Duodenal mucosa (tissue), 2 donors: ENCODE measurements at regions not wholly inside any gene's neighbourhood (a gene's known extent, or its start where the extent isn't known, plus 50 kb on each side); places are given as distances from the start of the nearest gene placed in this dataset.

Experiments
- H3K27ac ChIP-seq: one replicate; pipeline ENCODE4 v1.7.0; 2013; ENCODE audit warnings: low read depth, low read length
- H3K27me3 ChIP-seq, 2 donors: one replicate each; pipeline ENCODE4 v1.7.0; 2013; ENCODE audit warnings: low read length in 2 of 2, control low read depth in 1 of 2; ENCODE audit not compliant: insufficient read depth in 2 of 2, control insufficient read depth in 1 of 2
- H3K36me3 ChIP-seq, 2 donors: one replicate each; pipeline ENCODE4 v1.7.0; 2013; ENCODE audit warnings: low read length in 2 of 2, control low read depth in 1 of 2; ENCODE audit not compliant: insufficient read depth in 2 of 2, control insufficient read depth in 1 of 2
- H3K4me1 ChIP-seq, 2 donors: one replicate each; pipeline ENCODE4 v1.7.0; 2013; ENCODE audit warnings: low read length in 2 of 2, control low read depth in 1 of 2; ENCODE audit not compliant: insufficient read depth in 2 of 2, control insufficient read depth in 1 of 2
- H3K4me3 ChIP-seq, 2 donors: one replicate each; pipeline ENCODE4 v1.7.0; 2013; ENCODE audit warnings: low read length in 2 of 2, low read depth in 1 of 2
- H3K9ac ChIP-seq, 2 donors: one replicate each; pipeline ENCODE4 v1.7.0; 2013; ENCODE audit warnings: low read length in 2 of 2, low read depth in 1 of 2
- H3K9me3 ChIP-seq, 2 donors: one replicate each; pipeline ENCODE4 v1.7.0; 2013; ENCODE audit warnings: low read length in 2 of 2, control low read depth in 1 of 2; ENCODE audit not compliant: control insufficient read depth in 1 of 2

DNA sequence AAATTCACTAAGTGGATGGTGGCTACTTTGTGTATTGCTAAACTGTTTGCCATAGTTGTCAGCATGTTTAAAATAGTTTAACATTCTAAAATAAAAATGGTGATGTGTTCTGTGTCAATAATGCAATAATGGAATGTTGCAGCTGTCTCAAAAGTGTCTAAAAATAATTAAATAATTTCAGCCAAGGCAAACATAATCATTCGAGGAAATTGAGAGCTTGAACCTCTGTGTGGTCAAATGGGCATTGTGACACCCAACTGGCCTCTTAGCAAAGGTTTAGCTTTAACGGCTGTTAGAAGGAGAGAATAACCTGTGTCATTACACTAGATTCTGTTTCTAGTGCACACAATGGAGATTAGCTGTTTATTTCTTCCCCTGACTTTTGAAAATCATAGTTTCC lies 278.5 kb downstream of the TMEM167A start:
- Histone ChIP-seq H3K27ac (no peak overlapping the region), H3K4me1 (no peaks in the 10 kb centered on the region), H3K36me3 (no peaks in the 10 kb centered on the region), H3K27me3 (no peaks in the 10 kb centered on the region), H3K9me3 (no peaks in the 10 kb centered on the region), H3K4me3 (no peak overlapping the region), H3K9ac (no peak overlapping the region)

DNA sequence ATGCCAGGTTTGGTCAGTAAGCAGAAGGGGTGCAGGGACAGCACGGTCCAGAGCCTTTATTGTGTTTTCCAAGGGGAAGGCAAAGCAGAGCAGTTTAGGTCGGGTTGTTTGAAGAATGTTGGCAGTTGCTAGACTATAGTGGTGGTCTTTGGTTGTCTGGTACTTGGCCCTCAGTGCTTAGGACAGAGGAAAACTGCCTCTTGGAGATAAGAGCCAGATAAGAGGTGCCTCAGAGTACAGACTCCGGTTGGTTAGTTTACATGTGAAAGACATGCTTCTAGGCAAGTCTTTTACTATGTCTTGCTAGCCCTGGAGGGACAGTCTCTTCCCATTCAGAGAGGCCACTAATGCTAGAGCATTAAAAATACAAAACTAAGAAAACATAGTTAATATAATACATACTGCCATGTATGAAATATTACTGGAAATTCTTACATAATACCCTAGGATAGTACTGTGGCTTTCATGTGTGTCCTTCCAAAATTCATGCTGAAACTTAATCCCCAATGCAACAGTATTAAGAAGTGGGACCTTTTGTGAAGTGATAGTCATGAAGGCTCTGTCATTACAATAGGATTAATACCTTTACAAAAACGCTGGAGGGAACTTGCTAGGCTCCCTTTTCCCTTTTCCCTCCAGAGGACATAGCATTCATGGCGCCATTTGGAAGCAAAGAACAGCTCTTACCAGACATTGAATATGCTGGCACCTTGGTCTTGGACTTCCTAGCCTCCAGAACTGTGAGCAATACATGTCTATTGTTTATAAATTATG lies 280.4 kb downstream of the TMEM167A start:
- no peaks in the 10 kb centered on the region for H3K36me3 ChIP-seq
- H3K9ac ChIP-seq = no peak overlapping the region
- no peak overlapping the region for H3K27ac ChIP-seq
- H3K27me3 ChIP-seq = no peaks in the 10 kb centered on the region
- no peaks in the 10 kb centered on the region for H3K4me1 ChIP-seq
- no peak overlapping the region for H3K4me3 ChIP-seq
- H3K9me3 ChIP-seq = no peaks in the 10 kb centered on the region

DNA sequence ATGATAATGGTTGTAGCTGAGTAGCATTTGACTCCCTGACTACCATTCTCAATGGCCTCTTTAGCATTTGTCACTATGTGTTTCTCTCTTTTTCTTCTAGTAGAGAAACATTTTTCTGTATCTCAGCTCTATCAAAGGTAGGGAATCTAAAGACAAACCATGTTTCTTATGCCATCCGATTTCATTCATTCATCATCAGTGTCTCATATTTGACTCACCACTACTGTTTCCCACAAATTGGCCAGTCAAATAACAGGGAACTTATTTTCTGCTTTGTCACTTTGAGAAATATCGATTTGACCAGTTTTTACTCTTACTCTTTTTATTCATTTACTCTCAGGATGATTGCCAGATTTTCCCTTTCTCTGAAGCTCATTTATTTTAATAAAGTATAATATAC lies 282.3 kb downstream of the TMEM167A start:
- H3K4me1 ChIP-seq = no peaks in the 10 kb centered on the region
- H3K9ac ChIP-seq = no peak overlapping the region
- H3K27ac ChIP-seq = no peak overlapping the region
- H3K36me3 ChIP-seq = no peaks in the 10 kb centered on the region
- peaks cover 0 to 2% of the 10 kb centered on the region in 2 donors for H3K9me3 ChIP-seq
- no peak overlapping the region for H3K4me3 ChIP-seq
- H3K27me3 ChIP-seq = no peaks in the 10 kb centered on the region

DNA sequence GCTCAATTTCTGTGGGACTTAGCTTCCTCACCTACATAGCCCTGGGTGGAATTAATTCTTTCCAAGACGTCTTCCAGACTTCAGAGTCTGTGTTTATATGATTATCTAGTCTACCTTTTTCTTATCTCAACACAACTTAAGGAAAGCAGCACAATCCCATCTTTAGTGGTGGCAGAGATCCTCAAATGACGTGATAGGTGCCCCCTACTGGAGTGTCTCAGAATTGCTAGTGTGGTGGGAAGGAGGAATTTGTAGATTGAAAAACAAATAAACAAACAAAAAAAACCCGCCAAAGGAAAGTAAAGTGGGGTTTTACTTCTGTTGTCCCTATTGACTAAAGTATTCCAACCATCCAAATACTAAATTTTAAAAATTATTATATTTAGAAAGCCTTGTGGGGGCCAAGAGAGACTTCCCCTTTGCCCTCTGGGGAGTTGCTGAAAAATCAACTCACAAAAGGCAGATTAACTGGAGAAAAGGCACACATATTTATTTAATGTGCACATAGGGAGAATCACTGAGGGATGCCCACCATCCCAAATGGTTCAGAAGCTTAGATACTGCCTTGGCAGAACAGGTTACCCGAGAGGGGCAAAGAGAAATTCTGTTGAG lies 283.3 kb downstream of the TMEM167A start:
- Histone ChIP-seq H3K9ac (no peak overlapping the region), H3K27me3 (no peaks in the 10 kb centered on the region), H3K27ac (no peak overlapping the region), H3K4me1 (no peaks in the 10 kb centered on the region), H3K36me3 (no peaks in the 10 kb centered on the region), H3K4me3 (no peak overlapping the region), H3K9me3 (peaks cover 0 to 2% of the 10 kb centered on the region in 2 donors)

DNA sequence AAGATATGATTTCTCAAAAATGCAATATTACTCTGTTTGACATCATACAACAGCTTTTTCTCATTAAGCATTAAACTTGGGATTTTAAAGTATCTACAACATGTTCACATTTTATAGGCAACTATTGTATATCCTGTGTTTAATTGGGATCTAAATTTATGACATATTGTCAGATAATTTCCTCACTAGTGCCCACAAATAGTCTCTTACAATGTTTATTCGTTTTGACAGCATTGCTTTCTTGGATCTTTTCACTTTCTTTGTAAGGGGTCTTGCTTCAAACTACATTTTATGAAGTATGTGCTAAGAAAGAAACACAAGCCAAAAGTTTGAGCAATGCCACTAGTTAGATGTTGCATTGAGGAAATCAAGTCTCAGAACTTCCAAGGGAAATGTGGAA lies 285.1 kb downstream of the TMEM167A start:
- no peaks in the 10 kb centered on the region for H3K4me1 ChIP-seq
- no peak overlapping the region for H3K4me3 ChIP-seq
- no peak overlapping the region for H3K9ac ChIP-seq
- no peak overlapping the region for H3K27ac ChIP-seq
- peaks cover 0 to 2% of the 10 kb centered on the region in 2 donors for H3K9me3 ChIP-seq
- no peaks in the 10 kb centered on the region for H3K36me3 ChIP-seq
- H3K27me3 ChIP-seq = no peaks in the 10 kb centered on the region

DNA sequence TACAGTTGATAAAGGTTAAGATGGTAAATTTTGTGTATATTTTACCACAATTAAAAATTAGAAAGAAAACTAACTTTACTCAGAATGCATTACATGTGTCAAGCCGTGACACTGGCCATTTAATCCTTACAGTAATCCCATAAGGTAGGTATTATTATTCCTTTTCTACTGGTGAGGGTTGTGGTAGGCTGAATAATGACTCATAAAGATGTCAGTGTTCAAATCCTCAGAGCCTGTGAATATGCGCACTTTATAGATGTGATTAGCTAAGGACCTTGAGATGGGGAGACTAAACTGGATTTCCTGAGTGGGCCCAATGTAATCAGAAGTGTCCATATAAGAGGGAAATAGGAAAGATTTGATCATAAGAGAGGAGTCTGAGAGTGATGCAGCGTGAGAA lies 288.1 kb downstream of the TMEM167A start:
- H3K36me3 ChIP-seq = no peaks in the 10 kb centered on the region
- no peak overlapping the region for H3K9ac ChIP-seq
- H3K4me1 ChIP-seq = peaks cover 0 to 9% of the 10 kb centered on the region in 2 donors
- peaks cover 0 to 2% of the 10 kb centered on the region in 2 donors for H3K9me3 ChIP-seq
- H3K4me3 ChIP-seq = no peak overlapping the region
- no peak overlapping the region for H3K27ac ChIP-seq
- H3K27me3 ChIP-seq = no peaks in the 10 kb centered on the region

DNA sequence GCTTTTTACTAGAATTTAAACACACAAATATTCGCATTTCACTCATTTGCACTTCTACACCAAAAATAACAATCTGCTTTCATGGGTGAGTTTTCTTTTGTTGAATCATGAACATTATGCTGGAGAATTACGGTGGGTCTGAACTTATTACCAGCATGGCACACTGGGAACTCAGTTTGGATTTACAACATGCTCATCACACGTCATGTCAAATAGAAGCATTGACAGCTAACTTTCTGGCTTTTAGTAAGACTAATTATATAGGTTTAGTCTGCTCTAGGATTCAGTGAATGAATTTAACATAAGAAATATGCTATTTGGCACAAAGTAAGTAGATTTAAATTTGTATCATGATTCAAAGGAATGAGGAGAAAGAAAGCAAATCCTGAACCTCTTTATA lies 290.4 kb downstream of the TMEM167A start:
- no peak overlapping the region for H3K9ac ChIP-seq
- no peak overlapping the region for H3K27ac ChIP-seq
- H3K27me3 ChIP-seq = no peaks in the 10 kb centered on the region
- H3K4me1 ChIP-seq = peaks cover 0 to 9% of the 10 kb centered on the region in 2 donors
- H3K9me3 ChIP-seq = peaks cover 0 to 2% of the 10 kb centered on the region in 2 donors
- no peak overlapping the region for H3K4me3 ChIP-seq
- no peaks in the 10 kb centered on the region for H3K36me3 ChIP-seq

DNA sequence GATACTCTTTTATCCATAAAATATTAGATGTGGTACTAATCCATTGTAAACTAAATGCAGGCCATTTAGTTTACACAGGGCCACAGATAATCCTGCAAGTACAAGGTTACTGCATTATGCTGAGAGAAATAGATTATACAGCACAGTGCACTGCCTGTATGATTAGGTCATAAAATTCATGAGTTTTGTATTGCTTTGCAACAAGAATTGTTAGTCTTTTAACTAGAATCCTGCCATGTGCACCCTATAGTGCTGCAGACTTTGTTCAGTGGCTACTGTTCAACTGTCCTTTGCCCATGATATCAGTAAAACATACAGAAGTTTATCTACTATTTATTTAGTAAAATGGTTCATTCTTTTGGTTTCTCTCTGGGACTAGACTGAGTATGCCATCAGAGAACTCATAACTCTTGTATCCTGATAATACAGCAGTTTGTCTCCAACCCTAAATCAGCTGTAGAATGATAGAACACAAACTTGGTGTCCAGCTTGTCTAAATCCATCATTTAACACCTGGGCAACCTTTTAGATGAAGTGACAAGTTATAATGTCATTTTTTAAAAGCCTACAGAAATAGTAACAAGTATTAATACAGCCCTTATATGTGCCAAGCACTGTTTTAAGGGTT lies 291.2 kb downstream of the TMEM167A start:
- Histone ChIP-seq H3K27me3 (no peaks in the 10 kb centered on the region), H3K4me1 (peaks cover 0 to 9% of the 10 kb centered on the region in 2 donors), H3K9ac (no peak overlapping the region), H3K9me3 (no peaks in the 10 kb centered on the region), H3K36me3 (no peaks in the 10 kb centered on the region), H3K27ac (no peak overlapping the region), H3K4me3 (no peak overlapping the region)

DNA sequence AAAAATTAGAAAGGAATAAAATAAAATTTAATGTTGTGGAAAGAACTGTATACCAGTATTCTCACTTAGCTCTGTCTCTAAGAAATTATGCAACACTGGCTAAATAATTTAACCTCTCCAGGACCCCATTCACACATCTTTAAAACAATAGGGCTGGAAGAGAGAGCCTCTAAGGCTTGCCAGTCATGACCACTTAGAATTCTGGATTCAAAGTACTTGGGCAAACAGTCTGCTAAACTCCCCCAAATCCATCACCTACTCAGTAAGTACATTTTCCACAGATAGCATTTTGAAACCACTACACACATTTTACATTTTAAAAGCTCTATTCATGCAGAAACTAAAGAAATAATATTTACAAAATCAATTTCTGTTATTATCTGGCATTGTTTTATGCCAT lies 291.7 kb downstream of the TMEM167A start:
- no peak overlapping the region for H3K27ac ChIP-seq
- peaks cover 0 to 9% of the 10 kb centered on the region in 2 donors for H3K4me1 ChIP-seq

DNA sequence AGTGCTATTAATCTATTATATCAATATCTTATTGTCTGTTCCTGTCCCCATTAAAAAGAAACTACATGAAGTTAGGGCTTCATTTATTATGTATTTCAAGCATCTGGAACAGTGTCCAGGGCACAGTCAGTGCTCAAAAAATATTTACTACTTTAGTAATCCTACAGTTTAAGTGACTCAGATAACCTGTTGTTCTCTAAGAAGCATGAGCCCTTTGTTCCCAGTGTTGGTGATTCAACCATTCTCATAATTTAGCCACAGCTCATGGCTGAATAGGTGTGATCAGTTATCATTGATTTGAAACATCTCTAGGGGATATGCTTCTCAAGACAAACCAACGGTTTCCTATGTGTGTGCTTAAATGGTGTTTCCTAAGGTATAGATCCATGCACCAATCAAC lies 292.7 kb downstream of the TMEM167A start:
- no peaks in the 10 kb centered on the region for H3K36me3 ChIP-seq
- H3K4me3 ChIP-seq = no peak overlapping the region
- H3K27ac ChIP-seq = no peak overlapping the region
- H3K4me1 ChIP-seq = peaks cover 0 to 9% of the 10 kb centered on the region in 2 donors
- no peaks in the 10 kb centered on the region for H3K9me3 ChIP-seq
- H3K27me3 ChIP-seq = no peaks in the 10 kb centered on the region
- no peak overlapping the region for H3K9ac ChIP-seq

More for the DNA sequence above, 291.7 kb downstream of the TMEM167A start:
- no peak overlapping the region for H3K4me3 ChIP-seq
- H3K27me3 ChIP-seq = no peaks in the 10 kb centered on the region
- H3K9me3 ChIP-seq = no peaks in the 10 kb centered on the region
- H3K36me3 ChIP-seq = no peaks in the 10 kb centered on the region
- no peak overlapping the region for H3K9ac ChIP-seq
